Neural cell (in vitro differentiated cells): ENCODE measurements at regions not wholly inside any gene's neighbourhood (a gene's known extent, or its start where the extent isn't known, plus 50 kb on each side); places are given as distances from the start of the nearest gene placed in this dataset.

Source experiments
- H2AFZ ChIP-seq: fragments of 200-600, 300-800 bp; sonication (generic), shearing (Covaris generic); 2 replicates; pipeline ENCODE4 v1.6.0; 2014; ENCODE audit warnings: low read depth, mild to moderate bottlenecking, antibody characterized with exemption, low read length, moderate library complexity
- H3F3A ChIP-seq: fragments of 200-600 bp; shearing (Covaris generic); 2 replicates; pipeline ENCODE4 v1.6.1; 2016; ENCODE audit warnings: mild to moderate bottlenecking, moderate library complexity, mixed read lengths, antibody characterized with exemption, low read length; ENCODE audit not compliant: insufficient read depth, poor library complexity, severe bottlenecking
- H3K27ac ChIP-seq: fragments of 200-600, 300-800 bp; sonication (generic), shearing (Covaris generic); 2 replicates; pipeline ENCODE4 v1.5.1; 2014; ENCODE audit warnings: mild to moderate bottlenecking, low read length, moderate library complexity
- H3K27me3 ChIP-seq: fragments of 300-800, 200-600 bp; sonication (generic), shearing (Covaris generic); 2 replicates; pipeline ENCODE4 v1.6.0; 2014; ENCODE audit warnings: mild to moderate bottlenecking, low read depth, low read length, moderate library complexity; ENCODE audit not compliant: insufficient read depth
- H3K36me3 ChIP-seq: fragments of 300-800, 200-600 bp; sonication (generic), shearing (Covaris generic); 2 replicates; pipeline ENCODE4 v1.5.1; 2014; ENCODE audit warnings: mild to moderate bottlenecking, antibody characterized with exemption, low read length, moderate library complexity; ENCODE audit not compliant: insufficient read depth
- H3K4me2 ChIP-seq: fragments of 300-800, 200-600 bp; sonication (generic), shearing (Covaris generic); 2 replicates; pipeline ENCODE4 v1.6.0; 2014; ENCODE audit warnings: mild to moderate bottlenecking, low read length
- H3K4me3 ChIP-seq: fragments of 300-800, 200-600 bp; sonication (generic), shearing (Covaris generic); 2 replicates; pipeline ENCODE4 v1.5.1; 2014; ENCODE audit warnings: mild to moderate bottlenecking, low read length, moderate library complexity
- H3K79me2 ChIP-seq: fragments of 200-600 bp; shearing (Covaris generic); replicated peaks from 2 replicates; pipeline ENCODE4 v1.6.0; 2014; ENCODE audit warnings: mild to moderate bottlenecking, low read length, moderate library complexity; ENCODE audit not compliant: insufficient read depth
- H3K9ac ChIP-seq: fragments of 300-800, 200-600 bp; sonication (generic), shearing (Covaris generic); 2 replicates; pipeline ENCODE4 v1.6.1; 2016; ENCODE audit warnings: mild to moderate bottlenecking, low read length, mixed read lengths
- H3K9me2 ChIP-seq: fragments of 200-600 bp; shearing (Covaris generic); 2 replicates; pipeline ENCODE4 v1.6.1; 2016; ENCODE audit warnings: mild to moderate bottlenecking, low read length, mixed read lengths; ENCODE audit not compliant: insufficient read depth
- H3K9me3 ChIP-seq: fragments of 200-600, 300-800 bp; sonication (generic), shearing (Covaris generic); 2 replicates; pipeline ENCODE4 v1.6.1; 2016; ENCODE audit warnings: mild to moderate bottlenecking, mixed run types, low read length, moderate library complexity, mixed read lengths
- H4K20me1 ChIP-seq: fragments of 200-600 bp; shearing (Covaris generic); 2 replicates; pipeline ENCODE4 v1.6.1; 2016; ENCODE audit warnings: mild to moderate bottlenecking, mixed run types; ENCODE audit not compliant: insufficient read depth
- CTCF ChIP-seq: fragments of 450-650 bp; IDR thresholded peaks from 2 replicates; pipeline ENCODE4 v1.5.1; 2014; ENCODE audit warnings: antibody characterized with exemption, mild to moderate bottlenecking, moderate library complexity; ENCODE audit not compliant: poor library complexity, severe bottlenecking
- EP300 ChIP-seq: fragments of 450-650 bp; conservative IDR thresholded peaks from 2 replicates; pipeline ENCODE4 v1.6.1; 2014; ENCODE audit warnings: antibody characterized with exemption, mild to moderate bottlenecking, moderate library complexity; ENCODE audit not compliant: poor library complexity, severe bottlenecking
- EZH2 ChIP-seq: fragments of 200-600, 300-800 bp; shearing (Covaris generic), sonication (generic); IDR thresholded peaks from 2 replicates; pipeline ENCODE4 v1.6.1; 2014; ENCODE audit warnings: antibody characterized with exemption, low read length, borderline replicate concordance, mild to moderate bottlenecking; ENCODE audit not compliant: insufficient read depth, poor library complexity, severe bottlenecking
- MXI1 ChIP-seq: fragments of 450-650 bp; conservative IDR thresholded peaks from 2 replicates; pipeline ENCODE4 v1.6.1; 2014; ENCODE audit warnings: antibody characterized with exemption, mild to moderate bottlenecking; ENCODE audit not compliant: poor library complexity, severe bottlenecking
- POLR2AphosphoS5 ChIP-seq: IDR thresholded peaks from 2 replicates; pipeline ENCODE4 v1.6.1; 2012
- RAD21 ChIP-seq: fragments of 450-650 bp; conservative IDR thresholded peaks from 2 replicates; pipeline ENCODE4 v1.6.1; 2014; ENCODE audit warnings: antibody characterized with exemption, mild to moderate bottlenecking, moderate library complexity
- REST ChIP-seq: IDR thresholded peaks from 2 replicates; pipeline ENCODE4 v1.6.1; 2012; ENCODE audit warnings: borderline replicate concordance
- SMC3 ChIP-seq: fragments of 450-650 bp; conservative IDR thresholded peaks from 2 replicates; pipeline ENCODE4 v1.6.1; 2014; ENCODE audit warnings: antibody characterized with exemption, mild to moderate bottlenecking, moderate library complexity; ENCODE audit not compliant: poor library complexity
- TAF1 ChIP-seq: IDR thresholded peaks from 2 replicates; pipeline ENCODE4 v1.6.1; 2012; ENCODE audit warnings: low read depth

GRCh38 chr3:161600173-161600572 is 103.6 kb downstream of the OTOL1 start:
- H2AFZ ChIP-seq, result no peak overlapping the region
- no peak overlapping the region for H3K27ac ChIP-seq
- no peaks in the 10 kb centered on the region for H3K9me2 ChIP-seq
- no peak overlapping the region for H3K4me3 ChIP-seq
- no peaks in the 10 kb centered on the region for H3K36me3 ChIP-seq
- H3K9ac ChIP-seq, result no peak overlapping the region
- no peaks in the 10 kb centered on the region for H4K20me1 ChIP-seq
- no peaks in the 10 kb centered on the region for H3K79me2 ChIP-seq
- TF ChIP-seq EP300 (no peak), SMC3 (no peak)
- no peaks in the 10 kb centered on the region for H3K27me3 ChIP-seq
- H3K4me2 ChIP-seq, result no peak overlapping the region
- H3K9me3 ChIP-seq, result no peaks in the 10 kb centered on the region
- no peaks in the 10 kb centered on the region for H3F3A ChIP-seq

- H2AFZ ChIP-seq, result no peak overlapping the region
- H3F3A ChIP-seq, result no peaks in the 10 kb centered on the region
- H3K27ac ChIP-seq, result no peak overlapping the region
- H3K4me3 ChIP-seq, result no peak overlapping the region
- H3K27me3 ChIP-seq, result no peaks in the 10 kb centered on the region
- H3K4me2 ChIP-seq, result no peak overlapping the region
- H3K36me3 ChIP-seq, result no peaks in the 10 kb centered on the region
- H3K9me3 ChIP-seq, result no peaks in the 10 kb centered on the region
- H4K20me1 ChIP-seq, result no peaks in the 10 kb centered on the region
- no peaks in the 10 kb centered on the region for H3K9me2 ChIP-seq
- H3K9ac ChIP-seq, result no peak overlapping the region
- no peak for TF ChIP-seq EP300
- no peak for TF ChIP-seq MXI1
- TF ChIP-seq POLR2AphosphoS5, result no peak
- TF ChIP-seq TAF1, result no peak
- TF ChIP-seq RAD21, result no peak
- no peak for TF ChIP-seq SMC3
- TF ChIP-seq EZH2, result no peak
- no peak for TF ChIP-seq CTCF
- TF ChIP-seq REST, result no peak
- no peaks in the 10 kb centered on the region for H3K79me2 ChIP-seq
Observed at GRCh38 chr3:161602475-161602874, 105.9 kb downstream of the OTOL1 start.

- no peaks in the 10 kb centered on the region for H3K36me3 ChIP-seq
- no peak overlapping the region for H3K4me2 ChIP-seq
- no peak overlapping the region for H2AFZ ChIP-seq
- H3K9me2 ChIP-seq, result no peaks in the 10 kb centered on the region
- H3F3A ChIP-seq, result no peaks in the 10 kb centered on the region
- H3K27ac ChIP-seq, result no peak overlapping the region
- H3K9me3 ChIP-seq, result no peaks in the 10 kb centered on the region
- no peaks in the 10 kb centered on the region for H4K20me1 ChIP-seq
- no peak for TF ChIP-seq RAD21
- TF ChIP-seq POLR2AphosphoS5, result no peak
- no peak for TF ChIP-seq EZH2
- no peak for TF ChIP-seq CTCF
- no peak for TF ChIP-seq TAF1
- no peak for TF ChIP-seq MXI1
- no peak for TF ChIP-seq EP300
- no peak for TF ChIP-seq REST
- H3K9ac ChIP-seq, result no peak overlapping the region
- H3K4me3 ChIP-seq, result no peak overlapping the region
- H3K79me2 ChIP-seq, result no peaks in the 10 kb centered on the region
- H3K27me3 ChIP-seq, result no peaks in the 10 kb centered on the region
Observed at GRCh38 chr3:161602918-161603317, 106.3 kb downstream of the OTOL1 start.
